Prostate gland (tissue), 2 donors: ENCODE measurements at regions not wholly inside any gene's neighbourhood (a gene's known extent, or its start where the extent isn't known, plus 50 kb on each side); places are given as distances from the start of the nearest gene placed in this dataset.
"Not testable (repeated sequence)": the region's sequence is repeated elsewhere in the genome, so short reads cannot be mapped to it uniquely, and the experiment has no call there.

Experiments
- DNase-seq: peaks from one replicate; pipeline ENCODE4 v3.0.0-alpha.2; 2019; ENCODE audit warnings: low spot score
- H3K27ac ChIP-seq, 2 donors: fragments of 200-600 bp; sonication (generic); 2 replicates each; pipeline ENCODE4 v1.5.1; 2017 to 2019
- H3K27me3 ChIP-seq: fragments of 200-600 bp; sonication (generic); replicated peaks from 2 replicates; pipeline ENCODE4 v1.5.1; 2019; ENCODE audit not compliant: insufficient read depth
- H3K36me3 ChIP-seq, 2 donors: fragments of 200-600 bp; sonication (generic); 1 replicate in 1 of 2; 2 replicates in 1 of 2; pipeline versions ENCODE4 v1.5.1 to v1.8.1; 2017 to 2019
- H3K4me1 ChIP-seq: fragments of 200-600 bp; sonication (generic); replicated peaks from 2 replicates; pipeline ENCODE4 v1.5.1; 2019
- H3K4me3 ChIP-seq, 2 donors: fragments of 200-600 bp; sonication (generic); 2 replicates each; pipeline ENCODE4 v1.5.1; 2017 to 2019
- H3K9me3 ChIP-seq: fragments of 200-600 bp; sonication (generic); 2 replicates; pipeline ENCODE4 v1.5.1; 2017
- POLR2A ChIP-seq: fragments of 450-650 bp; IDR thresholded peaks from one replicate; pipeline ENCODE4 v1.6.1; 2016; ENCODE audit warnings: antibody characterized with exemption, mild to moderate bottlenecking
- POLR2AphosphoS5 ChIP-seq: sonication (generic); formaldehyde crosslinking; IDR thresholded peaks from one replicate; pipeline ENCODE4 v1.6.1; 2017; ENCODE audit warnings: antibody characterized with exemption
- WGBS: methylation state at CpG from one replicate; pipeline ENCODE4 v1.1.5; 2018; 5-methylcytosine and 5-hydroxymethylcytosine counted together
- intact Hi-C: fragments of 100-400 bp; cut with DNase I; formaldehyde crosslinking; loops from one replicate; pipeline ENCODE4 v1.14.2; 2022
- TF ChIP-seq, protein P1 (sequence below), 4 experiments: fragments of 200-600 bp in 2 of 4; fragments of 450-650 bp in 2 of 4; sonication (generic) in 2 of 4; IDR thresholded peaks; 1 replicate in 3 of 4; 2 replicates in 1 of 4; pipeline ENCODE4 v1.5.1; 2016 to 2019; ENCODE audit warnings: antibody characterized with exemption in 4 of 4, mild to moderate bottlenecking in 2 of 4, moderate library complexity in 2 of 4

DNA sequence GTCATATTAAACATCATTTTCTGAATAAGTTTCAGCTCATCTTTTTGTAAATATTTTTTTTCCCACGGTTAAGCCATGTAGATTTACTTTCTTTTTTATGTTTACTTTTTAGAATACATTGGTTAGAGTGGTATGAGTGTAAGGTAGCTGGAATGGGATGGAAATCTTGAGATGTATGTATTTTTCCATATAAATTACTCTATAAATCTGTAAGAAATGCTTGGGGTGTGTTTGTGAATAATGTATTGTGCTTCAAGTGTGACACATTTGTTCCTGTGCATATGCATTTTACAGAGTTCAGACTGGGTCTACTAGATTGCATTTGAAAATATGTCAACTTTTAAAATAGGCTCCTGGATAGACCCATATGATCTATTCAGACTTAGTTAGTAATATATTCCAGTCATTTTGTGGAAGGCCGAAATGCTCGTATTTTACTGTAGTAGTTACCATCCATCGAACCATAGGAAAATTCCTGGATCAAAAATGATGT, 756.8 kb downstream of the RAPGEF2 start:
- Histone ChIP-seq H3K27ac (no peak overlapping the region), H3K36me3 (no peaks in the 10 kb centered on the region), H3K9me3 (no peaks in the 10 kb centered on the region), H3K4me3 (no peak overlapping the region), H3K4me1 (no peaks in the 10 kb centered on the region), H3K27me3 (no peaks in the 10 kb centered on the region)
- no peak for TF ChIP-seq POLR2A
- no peak for TF ChIP-seq POLR2AphosphoS5
- TF ChIP-seq, protein P1, sequence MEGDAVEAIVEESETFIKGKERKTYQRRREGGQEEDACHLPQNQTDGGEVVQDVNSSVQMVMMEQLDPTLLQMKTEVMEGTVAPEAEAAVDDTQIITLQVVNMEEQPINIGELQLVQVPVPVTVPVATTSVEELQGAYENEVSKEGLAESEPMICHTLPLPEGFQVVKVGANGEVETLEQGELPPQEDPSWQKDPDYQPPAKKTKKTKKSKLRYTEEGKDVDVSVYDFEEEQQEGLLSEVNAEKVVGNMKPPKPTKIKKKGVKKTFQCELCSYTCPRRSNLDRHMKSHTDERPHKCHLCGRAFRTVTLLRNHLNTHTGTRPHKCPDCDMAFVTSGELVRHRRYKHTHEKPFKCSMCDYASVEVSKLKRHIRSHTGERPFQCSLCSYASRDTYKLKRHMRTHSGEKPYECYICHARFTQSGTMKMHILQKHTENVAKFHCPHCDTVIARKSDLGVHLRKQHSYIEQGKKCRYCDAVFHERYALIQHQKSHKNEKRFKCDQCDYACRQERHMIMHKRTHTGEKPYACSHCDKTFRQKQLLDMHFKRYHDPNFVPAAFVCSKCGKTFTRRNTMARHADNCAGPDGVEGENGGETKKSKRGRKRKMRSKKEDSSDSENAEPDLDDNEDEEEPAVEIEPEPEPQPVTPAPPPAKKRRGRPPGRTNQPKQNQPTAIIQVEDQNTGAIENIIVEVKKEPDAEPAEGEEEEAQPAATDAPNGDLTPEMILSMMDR (IDR thresholded peaks at IDR 0.05): no peak
- intact Hi-C loops: no loop called here
- no peak for DNase-seq
- 93% methylated on average over 4 of the region's 4 CpGs for WGBS

DNA sequence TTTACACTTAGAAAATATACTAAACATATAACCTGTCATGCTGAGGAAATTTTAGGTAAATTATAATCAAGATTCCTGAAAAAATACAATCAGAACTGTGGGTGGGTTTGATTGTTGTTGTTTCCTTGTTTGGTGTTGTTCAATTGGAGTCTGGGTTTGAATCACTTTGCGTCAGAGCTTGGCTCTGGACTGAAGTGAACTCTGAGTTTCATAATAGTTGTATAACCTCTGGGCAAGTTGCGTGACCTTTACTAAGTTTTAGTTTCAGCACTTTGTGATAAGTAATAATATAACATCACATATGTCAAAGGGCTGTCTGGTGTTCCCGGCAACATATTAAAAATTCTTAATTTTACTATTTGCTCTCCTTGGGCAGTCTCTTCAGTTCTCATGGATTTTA, 758.1 kb downstream of the RAPGEF2 start:
- Histone ChIP-seq H3K4me1 (no peaks in the 10 kb centered on the region), H3K9me3 (no peaks in the 10 kb centered on the region), H3K27me3 (no peaks in the 10 kb centered on the region), H3K4me3 (no peak overlapping the region), H3K27ac (no peak overlapping the region), H3K36me3 (no peaks in the 10 kb centered on the region)
- no peak for TF ChIP-seq POLR2A
- TF ChIP-seq POLR2AphosphoS5: no peak
- TF ChIP-seq, protein P1 (IDR thresholded peaks at IDR 0.05): no peak
- DNase-seq: no peak
- intact Hi-C loops: no loop called here
- 92% methylated on average over 3 of the region's 3 CpGs for WGBS

- Histone ChIP-seq H3K4me1 (no peaks in the 10 kb centered on the region), H3K27ac (no peak overlapping the region), H3K27me3 (no peaks in the 10 kb centered on the region), H3K36me3 (no peaks in the 10 kb centered on the region), H3K9me3 (no peaks in the 10 kb centered on the region), H3K4me3 (no peak overlapping the region)
- intact Hi-C loops: no loop called here
- WGBS: 71% methylated on average over 3 of the region's 3 CpGs
- no peak for DNase-seq
- no peak for TF ChIP-seq POLR2A
- TF ChIP-seq, protein P1 (IDR thresholded peaks at IDR 0.05): no peak
Observed at GRCh38 chr4:159864337-159864736, 761.5 kb downstream of the RAPGEF2 start.

DNA sequence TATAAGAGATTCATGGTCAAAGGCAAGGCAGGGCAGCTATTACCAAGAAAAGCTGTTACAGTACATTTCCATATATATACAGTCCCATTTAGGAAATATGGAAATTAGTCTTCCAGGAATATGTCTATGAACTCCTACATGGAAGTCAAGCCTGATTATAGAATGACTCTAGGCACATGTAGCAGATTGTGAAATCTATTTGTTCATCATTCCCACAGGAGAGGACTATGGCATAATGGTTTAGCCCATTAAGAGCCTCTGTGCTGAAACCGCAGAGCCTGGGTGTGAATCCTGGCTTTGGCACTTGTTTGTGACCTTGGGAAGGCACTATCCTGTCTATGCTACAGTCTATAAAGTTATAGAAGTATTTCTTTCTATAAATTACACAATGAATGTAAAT, 764.8 kb downstream of the RAPGEF2 start:
- Histone ChIP-seq H3K27me3 (no peaks in the 10 kb centered on the region), H3K36me3 (no peaks in the 10 kb centered on the region), H3K9me3 (no peaks in the 10 kb centered on the region), H3K27ac (no peak overlapping the region), H3K4me3 (no peak overlapping the region), H3K4me1 (no peaks in the 10 kb centered on the region)
- TF ChIP-seq POLR2AphosphoS5 (no peak), POLR2A (no peak)
- TF ChIP-seq, protein P1 (IDR thresholded peaks at IDR 0.05): no peak
- 100% methylated on average over 1 of the region's 1 CpG for WGBS
- no peak for DNase-seq
- intact Hi-C loops: no loop called here

DNA sequence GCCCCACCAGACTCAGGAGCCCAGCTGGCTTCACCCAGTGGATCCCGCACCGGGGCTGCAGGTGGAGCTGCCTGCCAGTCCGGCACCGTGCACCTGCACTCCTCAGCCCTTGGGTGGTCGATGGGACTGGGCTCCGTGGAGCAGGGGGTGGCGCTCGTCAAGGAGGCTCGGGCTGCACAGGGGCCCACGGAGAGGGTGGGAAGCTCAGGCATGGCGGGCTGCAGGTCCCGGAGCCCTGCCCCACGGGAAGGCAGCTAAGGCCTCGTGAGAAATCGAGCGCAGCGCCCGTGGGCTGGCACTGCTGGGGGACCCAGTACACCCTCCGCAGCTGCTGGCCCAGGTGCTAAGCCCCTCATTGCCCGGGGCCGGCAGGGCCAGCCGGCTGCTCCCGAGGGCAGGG, 766.1 kb downstream of the RAPGEF2 start:
- intact Hi-C loops, H3K36me3 ChIP-seq, H3K27me3 ChIP-seq, H3K4me1 ChIP-seq, H3K9me3 ChIP-seq, DNase-seq, H3K27ac ChIP-seq, H3K4me3 ChIP-seq: not testable (repeated sequence)
- 97% methylated on average over 19 of the region's 23 CpGs for WGBS
